GM21367 (cell line): ENCODE measurements at regions not wholly inside any gene's neighbourhood (a gene's known extent, or its start where the extent isn't known, plus 50 kb on each side); places are given as distances from the start of the nearest gene placed in this dataset.

Experiments used
- ATAC-seq: cut with Tn5 transposase; IDR thresholded peaks from one replicate; pipeline ENCODE4 v1.9.1; 2021; ENCODE audit not compliant: unreplicated experiment

DNA sequence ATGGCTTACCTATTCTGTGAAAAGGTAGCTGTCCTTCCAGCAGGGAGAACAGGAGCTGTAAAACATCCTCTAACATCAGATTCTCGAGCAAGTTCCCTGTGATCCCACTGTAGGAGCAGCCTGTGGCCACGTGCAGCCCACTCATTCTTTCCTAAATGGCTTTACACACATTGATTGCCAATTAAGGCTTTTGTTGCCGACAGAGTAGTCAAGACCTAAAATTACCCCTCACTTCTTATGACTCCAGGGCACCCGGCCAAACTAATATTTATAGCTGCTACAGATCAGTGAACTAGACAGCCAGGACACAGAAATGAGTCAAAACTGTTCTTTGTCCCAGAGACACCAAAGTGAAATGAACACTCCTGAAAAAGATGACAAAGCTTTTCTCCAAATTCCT is 832.1 kb downstream of the SORCS3 start:
- ATAC-seq, result no peak

DNA sequence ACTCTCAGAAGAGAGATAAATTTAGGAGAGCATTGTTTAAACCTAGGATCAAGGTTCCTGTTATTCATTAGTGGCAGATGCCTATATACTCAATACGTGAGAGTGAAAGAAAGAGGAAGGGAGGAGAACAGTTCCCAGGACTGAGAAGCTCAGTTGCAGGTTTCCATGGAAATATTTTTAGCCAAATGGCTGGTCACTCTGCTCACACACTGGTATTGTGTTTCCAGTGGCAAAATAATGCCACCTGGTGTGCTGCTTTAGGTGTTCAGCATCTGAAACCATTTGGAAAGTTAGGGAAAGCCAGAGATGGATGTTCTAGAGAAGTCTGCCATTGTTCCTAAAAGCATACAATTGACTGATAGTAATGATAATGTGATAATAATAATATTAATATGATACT is 827.7 kb downstream of the SORCS3 start:
- no peak for ATAC-seq

- no peak for ATAC-seq
Measured at GRCh38 chr10:105466521-105466920, 825.4 kb downstream of the SORCS3 start.

DNA sequence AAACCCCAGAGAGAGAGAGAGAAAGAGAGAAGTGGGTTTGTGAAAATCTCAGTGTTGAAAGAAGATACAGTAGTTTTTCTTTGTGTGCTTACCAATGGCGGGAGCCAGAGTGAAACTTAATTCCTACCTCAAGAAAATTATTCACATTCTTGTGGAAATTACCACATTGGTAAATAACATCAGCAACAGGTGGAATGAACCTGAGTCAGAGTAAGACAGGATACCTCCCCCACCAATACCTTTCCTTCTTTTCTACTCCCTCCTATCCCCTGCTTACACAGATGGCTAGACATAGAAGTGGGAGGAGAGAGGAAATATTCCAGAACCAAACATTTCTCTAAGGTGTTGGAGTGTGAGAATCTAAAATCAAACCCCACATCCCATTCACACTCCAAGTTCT is 793.9 kb downstream of the SORCS3 start:
- no peak for ATAC-seq

GRCh38 chr10:105413997-105414396 is 772.9 kb downstream of the SORCS3 start:
- no peak for ATAC-seq

DNA sequence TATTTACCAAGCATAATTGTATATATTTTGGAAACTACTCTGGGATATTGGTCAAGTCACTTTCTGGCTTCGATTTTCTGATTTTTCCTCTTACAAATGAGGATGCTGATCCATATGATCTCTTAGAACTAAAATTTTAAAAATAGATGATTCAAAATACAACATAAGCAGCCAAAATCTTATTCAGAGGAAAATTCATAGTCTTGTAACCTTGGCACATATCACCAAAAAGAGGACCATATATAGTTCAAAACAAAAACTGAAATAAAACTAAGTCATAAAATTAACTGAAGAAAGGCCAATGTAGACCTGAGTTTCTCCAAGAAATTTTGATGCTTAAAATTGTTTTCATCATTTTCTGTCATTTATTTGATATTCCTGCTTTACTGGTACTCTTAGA is 768.3 kb downstream of the SORCS3 start:
- no peak for ATAC-seq

GRCh38 chr10:105406488-105406887 is 765.4 kb downstream of the SORCS3 start:
- no peak for ATAC-seq

GRCh38 chr10:105398202-105398601 is 757.1 kb downstream of the SORCS3 start:
- ATAC-seq, result no peak

- no peak for ATAC-seq
Measured at GRCh38 chr10:105391670-105392351, 750.7 kb downstream of the SORCS3 start.

DNA sequence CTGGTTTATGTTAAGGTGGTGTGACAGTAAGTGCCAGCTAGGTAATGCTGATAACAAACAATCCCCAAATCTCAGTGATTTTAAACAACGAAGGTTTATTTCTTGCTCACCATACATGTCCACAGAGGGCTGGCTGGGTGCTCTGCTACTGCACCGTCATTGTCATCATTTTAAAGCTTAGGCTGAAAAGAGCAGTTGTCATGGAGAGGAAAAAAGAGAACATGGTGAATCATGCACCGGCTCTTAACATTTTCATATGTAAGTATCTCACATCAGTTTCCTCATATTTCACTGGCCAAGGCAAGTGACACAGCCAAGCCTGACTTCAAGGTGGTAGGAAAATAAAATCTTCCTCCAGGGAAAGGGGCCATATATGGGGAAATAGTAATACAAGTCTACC is 746.9 kb downstream of the SORCS3 start:
- no peak for ATAC-seq

DNA sequence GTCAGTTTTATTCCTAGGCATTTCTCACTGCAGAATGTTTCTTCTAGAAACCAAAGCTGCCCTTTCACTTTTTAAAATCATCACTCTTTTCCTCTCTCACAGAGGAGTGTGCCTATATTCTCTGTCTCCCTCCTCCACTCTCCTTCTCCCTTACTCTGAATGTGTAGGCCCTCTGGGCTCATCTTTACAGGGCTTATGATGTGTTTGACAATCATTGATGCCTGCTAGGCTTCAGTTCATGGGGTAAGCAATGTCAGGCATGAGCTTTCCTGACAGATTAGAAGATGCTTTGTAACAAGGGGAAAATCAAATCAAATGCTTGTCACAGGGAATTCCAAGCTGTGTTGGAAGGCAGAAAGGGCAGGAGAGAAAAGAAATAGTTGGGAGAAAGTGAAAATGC is 742.9 kb downstream of the SORCS3 start:
- ATAC-seq, result no peak

DNA sequence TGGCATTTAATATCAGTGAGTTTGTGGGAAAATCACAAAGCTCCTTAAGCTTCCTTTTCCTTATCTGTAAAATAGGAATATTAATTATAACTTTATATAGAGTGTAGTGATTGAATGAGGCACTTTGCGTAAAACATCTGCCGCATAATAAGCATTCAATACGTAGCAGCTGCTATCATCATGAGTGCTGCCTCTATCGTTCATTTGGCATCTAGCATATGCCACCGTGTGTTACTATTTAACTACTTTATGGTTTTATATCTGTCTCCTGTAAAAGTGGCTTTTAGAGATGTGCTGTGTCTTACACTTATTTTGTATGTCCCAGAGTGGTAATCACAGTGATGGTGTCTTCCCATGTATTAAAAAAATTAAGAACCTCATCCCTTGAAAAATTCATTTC is 729.6 kb downstream of the SORCS3 start:
- no peak for ATAC-seq

DNA sequence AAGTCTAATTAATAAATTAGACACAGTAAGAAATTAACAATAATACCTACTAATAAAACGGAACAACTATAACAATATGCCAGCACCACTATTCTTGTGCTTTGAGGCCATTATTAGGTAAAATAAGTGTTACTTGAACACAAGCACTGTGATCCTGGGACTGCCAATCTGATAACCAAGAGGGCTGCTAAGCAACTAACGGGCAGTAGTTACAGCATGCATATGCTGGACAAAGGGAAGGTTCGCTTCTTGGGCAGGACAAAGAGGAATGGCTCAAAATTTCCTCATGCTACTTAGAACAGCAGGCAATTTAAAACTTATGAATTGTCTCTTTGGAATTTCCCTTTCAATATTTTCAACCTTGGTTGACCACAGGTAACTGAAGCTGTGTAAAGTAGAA is 718.6 kb downstream of the SORCS3 start:
- no peak for ATAC-seq

DNA sequence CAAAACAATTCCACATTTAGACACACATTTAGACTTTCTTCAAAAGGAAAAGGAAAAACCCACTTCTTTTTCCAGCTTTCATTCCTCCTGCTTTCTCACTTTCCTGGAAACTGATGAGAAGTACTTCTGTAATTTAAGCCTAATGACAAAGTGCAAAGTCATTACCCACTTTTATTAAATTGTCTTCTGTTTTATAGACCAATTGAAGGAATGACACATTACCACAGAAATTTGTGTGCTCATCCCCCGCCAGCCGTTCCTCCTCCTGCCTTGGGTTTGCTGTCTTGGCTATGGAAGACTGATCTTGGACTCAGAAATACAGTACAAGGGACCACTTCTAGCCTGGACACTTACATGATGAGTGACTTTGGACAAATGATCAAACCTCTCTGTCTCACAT is 717.8 kb downstream of the SORCS3 start:
- ATAC-seq, result no peak

DNA sequence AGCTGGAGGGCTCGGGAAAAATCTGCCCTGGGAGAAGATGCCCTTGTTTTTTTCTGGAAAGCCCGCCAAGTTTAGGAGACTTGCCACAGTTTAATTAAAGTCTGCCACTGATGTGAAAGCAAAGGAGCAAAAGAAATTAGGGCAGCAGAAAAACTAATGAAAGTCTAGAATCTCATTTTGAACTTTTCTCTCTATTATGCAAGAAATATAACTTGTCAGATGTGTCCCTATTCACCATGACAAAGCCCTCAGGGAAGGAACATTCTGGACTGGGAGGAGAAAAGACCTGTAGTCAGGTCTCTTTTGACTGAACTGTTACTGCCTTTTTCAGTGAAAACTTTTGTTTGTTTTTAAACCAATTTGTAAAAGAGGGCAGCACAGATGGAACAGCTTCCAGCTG is 715.5 kb downstream of the SORCS3 start:
- ATAC-seq, result no peak

DNA sequence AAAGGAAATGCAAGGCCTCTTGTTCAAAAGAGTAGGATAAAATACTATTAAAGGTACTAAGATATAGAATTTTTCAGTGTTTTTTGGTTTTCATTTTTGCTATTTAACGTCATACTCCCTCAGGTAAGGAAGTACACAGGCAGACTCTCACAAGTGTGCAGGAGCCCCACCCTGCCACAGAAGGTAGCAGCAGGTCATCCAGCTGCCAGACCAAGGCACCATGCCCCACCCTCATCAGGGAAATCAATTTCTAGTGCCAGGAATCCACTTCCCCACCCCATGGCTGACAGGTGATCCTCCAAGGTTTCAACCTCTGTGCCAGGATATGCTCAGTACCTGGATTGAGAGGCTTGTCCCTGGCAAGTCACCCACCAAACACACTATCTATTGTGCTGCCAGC is 712.9 kb downstream of the SORCS3 start:
- ATAC-seq, result no peak

- ATAC-seq, result no peak
Measured at GRCh38 chr10:105352827-105353226, 711.7 kb downstream of the SORCS3 start.

- ATAC-seq, result no peak
Measured at GRCh38 chr10:105352281-105352680, 711.2 kb downstream of the SORCS3 start.

DNA sequence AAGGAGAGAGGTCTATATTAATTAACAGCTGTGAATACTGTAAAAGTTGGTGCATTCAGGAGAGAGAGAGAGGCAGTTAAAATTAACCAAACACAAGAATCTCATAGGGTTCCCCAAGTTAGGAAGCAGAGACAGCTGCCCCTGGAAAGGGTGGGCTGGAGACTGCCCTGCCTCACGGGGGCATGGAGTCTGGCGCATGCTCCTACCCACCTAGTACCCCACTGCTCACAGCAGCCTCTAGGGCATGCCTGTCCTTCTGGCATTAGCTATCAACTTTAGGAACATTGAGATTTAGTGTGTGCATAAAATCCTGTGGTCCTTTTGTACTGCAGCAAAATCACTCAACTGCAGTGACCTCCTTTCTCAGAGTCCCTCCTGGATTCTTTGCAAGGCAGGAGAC is 710.1 kb downstream of the SORCS3 start:
- ATAC-seq, result no peak

- no peak for ATAC-seq
Measured at GRCh38 chr10:105347487-105347886, 706.4 kb downstream of the SORCS3 start.

- ATAC-seq, result no peak
Measured at GRCh38 chr10:105342606-105343005, 701.5 kb downstream of the SORCS3 start.

DNA sequence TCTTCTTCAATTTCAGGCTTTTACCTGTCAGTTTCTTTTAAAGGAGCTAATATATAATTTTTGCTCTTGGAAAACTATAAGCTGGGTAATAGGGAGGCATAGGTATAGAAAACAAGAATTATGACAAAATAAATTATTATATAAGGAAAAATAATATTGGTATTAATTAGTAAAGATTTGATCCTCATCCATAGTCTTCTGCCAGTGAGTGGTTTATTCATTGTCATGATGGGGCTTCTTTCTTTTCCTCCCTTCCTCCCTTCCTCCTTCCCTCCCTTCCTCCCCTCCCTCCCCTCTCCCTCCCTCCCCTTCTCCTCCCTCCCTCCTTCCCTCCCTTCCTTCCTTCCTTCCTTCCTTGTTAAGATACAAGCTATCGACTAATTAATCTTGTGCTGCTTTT is 698.6 kb downstream of the SORCS3 start:
- no peak for ATAC-seq

DNA sequence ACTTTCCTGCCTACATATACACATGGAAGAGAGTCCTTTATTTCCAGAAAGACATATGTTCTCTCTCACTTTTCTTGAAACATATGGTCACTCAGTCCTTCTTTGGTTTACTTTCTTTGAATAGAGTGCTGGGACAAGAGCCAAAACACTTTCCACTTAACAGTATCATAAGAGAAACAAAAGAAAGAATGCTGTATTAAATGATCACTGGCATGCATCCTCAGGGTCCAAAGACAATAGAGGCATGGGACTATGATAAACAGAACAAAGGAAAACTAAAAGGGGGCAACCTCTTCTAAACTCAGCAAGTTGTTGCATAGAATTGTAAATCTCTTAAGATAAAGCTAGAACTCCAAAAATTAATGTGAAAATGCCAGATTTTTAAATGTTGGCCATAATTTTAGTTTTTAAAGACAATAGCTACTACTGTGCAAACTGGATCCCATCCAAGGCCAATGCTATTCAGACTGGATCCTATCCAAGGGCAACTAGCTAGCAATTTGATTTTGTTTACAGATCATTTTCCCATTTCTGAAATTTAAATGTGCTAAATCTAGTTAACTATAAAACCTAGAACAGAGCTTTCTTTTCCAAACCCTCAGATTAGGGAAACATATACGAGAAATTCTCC is 687.5 kb downstream of the SORCS3 start:
- ATAC-seq, result no peak
